ENCODE measurements at regions not wholly inside any gene's neighbourhood (a gene's known extent, or its start where the extent isn't known, plus 50 kb on each side); places are given as distances from the start of the nearest gene placed in this dataset.
A peak's percentile ranks its signal among the peaks of the same experiment; 100 is the strongest.

- intact Hi-C loops (cut with DNase I), result no loop called here
- 95 to 96% methylated on average over 6 of the region's 6 CpGs for WGBS, 2 donors
- peaks cover 29 to 94% (median 86%) of the 10 kb centered on the region in 9 donors for H3K4me1 ChIP-seq
- H3K4me3 ChIP-seq, result peak overlapping the region in 1 of 10 donors; percentile 17
- H3K36me3 ChIP-seq, result peaks cover 0 to 6% (median 0%) of the 10 kb centered on the region in 9 donors
- H3K9me3 ChIP-seq, result no peaks in the 10 kb centered on the region
- no peak for TF ChIP-seq CTCF (IDR thresholded peaks at IDR 0.05)
- no peaks in the 10 kb centered on the region for H3K27me3 ChIP-seq
- peak overlapping the region in 8 of 10 donors; percentile 16 to 93 (median 64) for H3K27ac ChIP-seq
- DNase-seq (no peak), ATAC-seq (no peak)
Observed at GRCh38 chr17:77464988-77465357, 324.2 kb downstream of the SEC14L1 start.

GRCh38 chr17:77465358-77466041 is 324.7 kb downstream of the SEC14L1 start:
- peak overlapping the region in 1 of 10 donors; percentile 17 for H3K4me3 ChIP-seq
- ATAC-seq (peak; percentile 38 to 83 (median 72)), DNase-seq (peak; percentile 36 to 78)
- H3K4me1 ChIP-seq, result peaks cover 25 to 94% (median 86%) of the 10 kb centered on the region in 9 donors
- peaks cover 0 to 6% (median 0%) of the 10 kb centered on the region in 9 donors for H3K36me3 ChIP-seq
- peak overlapping the region in 9 of 10 donors; percentile 16 to 93 (median 62) for H3K27ac ChIP-seq
- no peak for TF ChIP-seq CTCF (IDR thresholded peaks at IDR 0.05)
- intact Hi-C loops (cut with DNase I), result no loop called here
- H3K27me3 ChIP-seq, result no peaks in the 10 kb centered on the region
- WGBS, 2 donors, result 42 to 64% methylated on average over 13 of the region's 13 CpGs
- H3K9me3 ChIP-seq, result no peaks in the 10 kb centered on the region

GRCh38 chr17:77466140-77466539 is 325.4 kb downstream of the SEC14L1 start:
- ATAC-seq (peak in 6 of 8 donors; percentile 6 to 28 (median 16)), DNase-seq (no peak)
- peaks cover 27 to 94% (median 86%) of the 10 kb centered on the region in 9 donors for H3K4me1 ChIP-seq
- no peak overlapping the region for H3K4me3 ChIP-seq
- 57 to 64% methylated on average over 13 of the region's 13 CpGs for WGBS, 2 donors
- no peaks in the 10 kb centered on the region for H3K27me3 ChIP-seq
- no peak for TF ChIP-seq CTCF (IDR thresholded peaks at IDR 0.05)
- intact Hi-C loops (cut with DNase I), result no loop called here
- H3K27ac ChIP-seq, result peak overlapping the region; percentile 25 to 93 (median 70)
- H3K36me3 ChIP-seq, result peaks cover 0 to 6% (median 0%) of the 10 kb centered on the region in 9 donors
- no peaks in the 10 kb centered on the region for H3K9me3 ChIP-seq

- ATAC-seq, result no peak
- no peaks in the 10 kb centered on the region for H3K27me3 ChIP-seq
- peaks cover 31 to 94% (median 86%) of the 10 kb centered on the region in 9 donors for H3K4me1 ChIP-seq
- H3K27ac ChIP-seq, result peak overlapping the region; percentile 43 to 93 (median 70)
- no peaks in the 10 kb centered on the region for H3K9me3 ChIP-seq
- H3K4me3 ChIP-seq, result no peak overlapping the region
- intact Hi-C loops (cut with DNase I), result no loop called here
- no peak for TF ChIP-seq CTCF (IDR thresholded peaks at IDR 0.05)
- no peak for DNase-seq
- H3K36me3 ChIP-seq, result peaks cover 0 to 6% (median 0%) of the 10 kb centered on the region in 9 donors
- 76 to 77% methylated on average over 24 of the region's 24 CpGs for WGBS, 2 donors
Observed at GRCh38 chr17:77466596-77467223, 325.9 kb downstream of the SEC14L1 start.
